ENCODE measurements at regions not wholly inside any gene's neighbourhood (a gene's known extent, or its start where the extent isn't known, plus 50 kb on each side); places are given as distances from the start of the nearest gene placed in this dataset.
"Not testable (repeated sequence)": the region's sequence is repeated elsewhere in the genome, so short reads cannot be mapped to it uniquely, and the experiment has no call there.

DNA sequence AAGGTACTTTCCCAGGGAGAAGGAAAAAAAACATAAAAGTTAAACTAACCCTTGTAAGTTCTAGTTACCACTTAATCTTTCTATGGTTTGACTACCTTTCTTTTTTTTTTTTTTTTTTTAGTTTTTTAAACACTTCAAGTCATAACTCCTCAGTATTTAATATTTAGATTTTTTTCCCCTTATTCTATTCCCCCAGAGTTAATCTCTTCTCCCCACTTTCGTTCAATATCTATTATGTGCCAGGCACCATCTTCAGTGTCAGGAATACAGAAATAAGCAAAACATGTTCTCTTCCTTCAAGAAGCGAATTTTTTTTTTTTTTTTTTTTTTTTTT is 62.0 kb upstream of the LOC128125822 start:
- TF ChIP-seq ZNF384 (IDR thresholded peaks at IDR 0.05) (no peak), L3MBTL2 (conservative IDR thresholded peaks at IDR 0.05) (no peak), CTBP1 (IDR thresholded peaks at IDR 0.05; ENCODE audit: borderline replicate concordance) (no peak)
- DNase-seq (ENCODE audit: extremely low spot score): no peak
- ChIA-PET CTCF (no interaction called here), POLR2A (no interaction called here)

DNA sequence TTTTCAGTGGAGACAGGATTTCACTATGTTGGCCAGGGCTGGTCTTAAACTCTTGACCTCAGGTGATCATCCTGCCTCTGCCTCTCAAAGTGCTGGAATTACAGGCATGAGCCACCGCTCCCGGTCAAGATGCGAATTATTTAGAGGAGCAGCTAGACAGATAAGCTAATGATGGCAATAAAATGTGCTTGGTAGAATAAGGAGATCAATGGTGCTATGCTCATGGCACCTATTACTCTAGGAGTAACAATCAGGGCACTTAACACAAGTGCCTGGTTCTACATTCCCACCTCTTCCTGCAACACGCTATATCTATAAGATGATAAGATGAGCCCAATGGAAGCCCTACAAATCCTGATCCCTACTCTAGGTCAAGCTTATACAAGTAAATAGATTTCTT is 61.4 kb upstream of the LOC128125822 start:
- ChIA-PET POLR2A (interaction anchor here (1.1 kb wide), 1 partner anchor 63 kb away, joined by 3 read pairs; no protein-coding TSS in a partner anchor), CTCF (no interaction called here)
- TF ChIP-seq BHLHE40 (IDR thresholded peaks at IDR 0.05; ENCODE audit: borderline replicate concordance) (no peak), LEF1 (IDR thresholded peaks at IDR 0.05; ENCODE audit: borderline replicate concordance) (no peak), L3MBTL2 (conservative IDR thresholded peaks at IDR 0.05) (no peak), SP1 (IDR thresholded peaks at IDR 0.05) (no peak), TARDBP (IDR thresholded peaks at IDR 0.05) (no peak), FOXM1 (IDR thresholded peaks at IDR 0.05; ENCODE audit: borderline replicate concordance) (no peak), CTBP1 (IDR thresholded peaks at IDR 0.05; ENCODE audit: borderline replicate concordance) (no peak), ZNF384 (IDR thresholded peaks at IDR 0.05) (no peak), NFRKB (IDR thresholded peaks at IDR 0.05) (no peak), ARNT (IDR thresholded peaks at IDR 0.05) (no peak), ELF4 (IDR thresholded peaks at IDR 0.05) (no peak), SUZ12 (IDR thresholded peaks at IDR 0.05) (no peak), HDGF (IDR thresholded peaks at IDR 0.05; ENCODE audit: borderline replicate concordance) (no peak), FOXA1 (IDR thresholded peaks at IDR 0.05) (no peak), FOXK2 (IDR thresholded peaks at IDR 0.05) (no peak)
- TF ChIP-seq, protein P1, sequence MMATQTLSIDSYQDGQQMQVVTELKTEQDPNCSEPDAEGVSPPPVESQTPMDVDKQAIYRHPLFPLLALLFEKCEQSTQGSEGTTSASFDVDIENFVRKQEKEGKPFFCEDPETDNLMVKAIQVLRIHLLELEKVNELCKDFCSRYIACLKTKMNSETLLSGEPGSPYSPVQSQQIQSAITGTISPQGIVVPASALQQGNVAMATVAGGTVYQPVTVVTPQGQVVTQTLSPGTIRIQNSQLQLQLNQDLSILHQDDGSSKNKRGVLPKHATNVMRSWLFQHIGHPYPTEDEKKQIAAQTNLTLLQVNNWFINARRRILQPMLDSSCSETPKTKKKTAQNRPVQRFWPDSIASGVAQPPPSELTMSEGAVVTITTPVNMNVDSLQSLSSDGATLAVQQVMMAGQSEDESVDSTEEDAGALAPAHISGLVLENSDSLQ (IDR thresholded peaks at IDR 0.05): no peak
- DNase-seq (ENCODE audit: extremely low spot score): no peak

DNA sequence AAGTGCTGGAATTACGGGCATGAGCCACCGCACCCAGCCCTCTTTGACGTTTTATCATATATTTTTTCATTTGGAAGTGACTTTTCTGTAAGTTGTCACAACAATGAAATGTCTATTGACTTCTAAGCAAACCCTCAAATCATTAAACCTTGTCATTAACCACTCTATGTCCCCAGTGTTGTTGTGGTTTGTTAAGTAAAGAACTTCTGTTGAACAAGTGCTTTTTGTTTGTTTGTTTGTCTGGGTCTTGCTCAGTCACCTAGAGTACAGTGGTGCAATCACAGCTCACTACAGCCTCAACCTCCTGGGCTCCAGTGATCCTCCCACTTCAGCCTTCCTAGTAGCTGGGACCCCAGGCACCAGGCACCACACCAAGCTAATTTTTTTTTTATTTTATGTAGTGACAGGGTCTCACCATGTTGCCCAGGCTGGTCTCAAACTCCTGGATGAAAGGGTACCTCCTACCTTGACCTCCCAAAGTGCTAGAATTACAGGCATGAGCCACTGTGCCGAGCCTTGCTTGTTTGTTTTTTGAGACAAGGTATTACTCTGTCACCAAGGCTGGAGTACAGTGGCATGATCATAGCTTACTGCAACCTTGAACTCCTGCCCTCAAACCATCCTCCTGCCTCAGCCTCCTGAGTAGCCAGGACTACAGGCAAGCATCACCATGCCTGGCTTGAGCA is 57.6 kb upstream of the LOC128125822 start:
- TF ChIP-seq NFRKB (IDR thresholded peaks at IDR 0.05) (no peak), ZNF384 (IDR thresholded peaks at IDR 0.05) (no peak), BHLHE40 (IDR thresholded peaks at IDR 0.05; ENCODE audit: borderline replicate concordance) (no peak), LEF1 (IDR thresholded peaks at IDR 0.05; ENCODE audit: borderline replicate concordance) (no peak), FOXM1 (IDR thresholded peaks at IDR 0.05; ENCODE audit: borderline replicate concordance) (no peak), SUZ12 (IDR thresholded peaks at IDR 0.05) (no peak), FOXK2 (IDR thresholded peaks at IDR 0.05) (no peak), SP1 (IDR thresholded peaks at IDR 0.05) (no peak), ELF4 (IDR thresholded peaks at IDR 0.05) (no peak), ARNT (IDR thresholded peaks at IDR 0.05) (no peak), TARDBP (IDR thresholded peaks at IDR 0.05) (no peak), HDGF (IDR thresholded peaks at IDR 0.05; ENCODE audit: borderline replicate concordance) (no peak), L3MBTL2 (conservative IDR thresholded peaks at IDR 0.05) (no peak), CTBP1 (IDR thresholded peaks at IDR 0.05; ENCODE audit: borderline replicate concordance) (no peak), FOXA1 (IDR thresholded peaks at IDR 0.05) (no peak)
- TF ChIP-seq, protein P1 (IDR thresholded peaks at IDR 0.05): no peak
- CTCF ChIA-PET: no interaction called here
- POLR2A ChIA-PET: no interaction called here

DNA sequence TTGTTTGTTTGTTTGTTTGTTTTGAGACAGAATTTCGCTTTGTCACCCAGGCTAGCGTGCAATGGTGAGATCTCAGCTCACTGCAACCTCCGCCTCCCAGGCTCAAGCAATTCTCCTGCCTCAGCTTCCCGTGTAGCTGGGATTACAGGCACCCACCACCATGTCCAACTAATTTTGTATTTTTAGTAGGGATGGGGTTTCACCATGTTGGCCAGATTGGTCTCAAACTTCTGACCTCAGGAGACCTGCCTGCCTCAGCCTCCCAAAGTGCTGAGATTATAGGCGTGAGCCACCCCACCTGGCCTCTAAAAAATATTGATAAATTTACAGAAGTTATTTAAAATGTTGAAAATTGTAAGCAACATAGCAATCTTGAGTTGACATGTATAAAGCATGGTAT is 57.1 kb upstream of the LOC128125822 start:
- POLR2A ChIA-PET; DNase-seq (ENCODE audit: extremely low spot score); CTCF ChIA-PET: not testable (repeated sequence)

More for the DNA sequence above, 57.6 kb upstream of the LOC128125822 start:
- no peak for DNase-seq (ENCODE audit: extremely low spot score)

GRCh38 chr6:63516186-63516944 is 55.9 kb upstream of the LOC128125822 start:
- POLR2A ChIA-PET: no interaction called here
- no peak for DNase-seq (ENCODE audit: extremely low spot score)
- no peak for TF ChIP-seq HDGF (IDR thresholded peaks at IDR 0.05; ENCODE audit: borderline replicate concordance)
- no peak for TF ChIP-seq SUZ12 (IDR thresholded peaks at IDR 0.05)
- no peak for TF ChIP-seq L3MBTL2 (conservative IDR thresholded peaks at IDR 0.05)
- no peak for TF ChIP-seq ELF4 (IDR thresholded peaks at IDR 0.05)
- no peak for TF ChIP-seq LEF1 (IDR thresholded peaks at IDR 0.05; ENCODE audit: borderline replicate concordance)
- TF ChIP-seq BHLHE40 (IDR thresholded peaks at IDR 0.05; ENCODE audit: borderline replicate concordance): no peak
- TF ChIP-seq CTBP1 (IDR thresholded peaks at IDR 0.05; ENCODE audit: borderline replicate concordance): no peak
- TF ChIP-seq ZNF384 (IDR thresholded peaks at IDR 0.05): no peak
- no peak for TF ChIP-seq TARDBP (IDR thresholded peaks at IDR 0.05)
- TF ChIP-seq, protein P1 (IDR thresholded peaks at IDR 0.05): no peak
- no peak for TF ChIP-seq FOXM1 (IDR thresholded peaks at IDR 0.05; ENCODE audit: borderline replicate concordance)
- no peak for TF ChIP-seq FOXK2 (IDR thresholded peaks at IDR 0.05)
- CTCF ChIA-PET: interaction anchor here (0.6 kb wide), 1 partner anchor 156 kb away, joined by 3 read pairs; no protein-coding TSS in a partner anchor

GRCh38 chr6:63517221-63517620 is 55.1 kb upstream of the LOC128125822 start:
- CTCF ChIA-PET: no interaction called here
- TF ChIP-seq ZNF384 (IDR thresholded peaks at IDR 0.05) (no peak), CTBP1 (IDR thresholded peaks at IDR 0.05; ENCODE audit: borderline replicate concordance) (no peak)
- TF ChIP-seq, protein P1 (IDR thresholded peaks at IDR 0.05): no peak
- POLR2A ChIA-PET: no interaction called here
- no peak for DNase-seq (ENCODE audit: extremely low spot score)

All from HEK293T (cell line).